ENCODE measurements at regions not wholly inside any gene's neighbourhood (a gene's known extent, or its start where the extent isn't known, plus 50 kb on each side); places are given as distances from the start of the nearest gene placed in this dataset.

- no peak overlapping the region for H2AFZ ChIP-seq
- no peak overlapping the region for H3K4me3 ChIP-seq
- no peak for TF ChIP-seq CTCF (IDR thresholded peaks at IDR 0.05; ENCODE audit: poor library complexity)
- TF ChIP-seq EZH2 (IDR thresholded peaks at IDR 0.05; ENCODE audit: borderline replicate concordance), result no peak
- TF ChIP-seq EZH2phosphoT487 (IDR thresholded peaks at IDR 0.05; ENCODE audit: low read depth, severe bottlenecking, unreplicated experiment), result no peak
- no peak overlapping the region for H3K4me2 ChIP-seq
- H3K36me3 ChIP-seq (replicated peaks; ENCODE audit: insufficient read depth, low read depth), result no peaks in the 10 kb centered on the region
- no peaks in the 10 kb centered on the region for H4K20me1 ChIP-seq (ENCODE audit: insufficient read depth, poor library complexity, severe bottlenecking)
- 87% methylated on average over 4 of the region's 4 CpGs for WGBS (ENCODE audit: low lambda C conversion rate, missing lambda C conversion rate)
- H3K9me3 ChIP-seq (ENCODE audit: low read depth), result no peaks in the 10 kb centered on the region
- no peak for DNase-seq (ENCODE audit: low spot score)
- H3K9me2 ChIP-seq (replicated peaks; ENCODE audit: insufficient read depth), result no peaks in the 10 kb centered on the region
- no peaks in the 10 kb centered on the region for H3K4me1 ChIP-seq (ENCODE audit: insufficient read depth)
- no peak overlapping the region for H3K27ac ChIP-seq
- H3K27me3 ChIP-seq, result no peaks in the 10 kb centered on the region
- H3K79me2 ChIP-seq, result no peaks in the 10 kb centered on the region
Observed at GRCh38 chr7:41507686-41508268, 195.1 kb downstream of the INHBA start.

DNA sequence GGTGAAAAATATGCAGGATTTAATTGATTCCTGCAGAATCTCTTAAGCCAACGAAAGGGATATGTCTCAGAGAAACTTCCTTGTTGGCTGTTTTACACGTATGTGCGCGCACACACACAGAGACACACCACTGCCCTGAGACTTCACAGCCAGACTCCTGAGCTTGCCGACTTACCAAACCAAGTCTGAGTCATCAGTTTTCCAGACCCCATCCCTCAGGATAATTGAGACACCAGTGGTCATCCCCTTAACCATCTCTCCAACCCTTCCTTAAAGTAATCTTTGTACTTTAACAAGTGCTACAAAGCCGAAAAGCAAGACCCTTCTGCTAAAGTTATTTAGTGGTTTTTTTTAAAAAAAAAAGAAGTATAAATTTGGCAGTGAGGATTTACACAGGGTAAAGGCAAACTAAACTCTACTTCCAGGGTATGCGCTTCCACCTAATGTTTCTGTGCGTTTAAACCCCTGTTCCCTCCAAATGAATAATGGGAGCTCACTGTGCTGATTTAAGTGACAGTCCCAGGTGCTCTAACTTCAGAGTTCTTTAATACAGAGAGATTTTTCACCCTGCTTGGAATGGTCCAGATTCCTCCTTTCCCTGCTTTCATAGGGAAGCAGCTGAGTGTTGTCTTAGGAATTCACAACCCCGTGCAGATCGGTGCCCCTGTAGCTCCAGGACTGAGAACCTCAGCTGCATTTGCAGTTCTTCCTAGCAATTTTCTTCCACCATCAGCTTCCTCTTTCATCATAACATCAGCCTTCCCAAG lies 198.5 kb downstream of the INHBA start:
- Histone ChIP-seq H3K27me3 (no peaks in the 10 kb centered on the region), H3K4me1 (ENCODE audit: insufficient read depth) (no peaks in the 10 kb centered on the region), H3K36me3 (replicated peaks; ENCODE audit: insufficient read depth, low read depth) (no peaks in the 10 kb centered on the region), H3K27ac (no peak overlapping the region), H3K4me2 (no peak overlapping the region), H3K4me3 (no peak overlapping the region), H2AFZ (no peak overlapping the region), H3K79me2 (no peaks in the 10 kb centered on the region), H3K9me2 (replicated peaks; ENCODE audit: insufficient read depth) (no peaks in the 10 kb centered on the region), H4K20me1 (ENCODE audit: insufficient read depth, poor library complexity, severe bottlenecking) (no peaks in the 10 kb centered on the region), H3K9me3 (ENCODE audit: low read depth) (no peaks in the 10 kb centered on the region)
- DNase-seq (ENCODE audit: low spot score), result no peak
- 86% methylated on average over 10 of the region's 10 CpGs for WGBS (ENCODE audit: low lambda C conversion rate, missing lambda C conversion rate)
- TF ChIP-seq EZH2phosphoT487 (IDR thresholded peaks at IDR 0.05; ENCODE audit: low read depth, severe bottlenecking, unreplicated experiment), result no peak
- TF ChIP-seq CTCF (IDR thresholded peaks at IDR 0.05; ENCODE audit: poor library complexity), result no peak
- TF ChIP-seq EZH2 (IDR thresholded peaks at IDR 0.05; ENCODE audit: borderline replicate concordance), result no peak

GRCh38 chr7:41503438-41503837 lies 199.5 kb downstream of the INHBA start:
- no peak for DNase-seq (ENCODE audit: low spot score)
- H3K79me2 ChIP-seq, result no peaks in the 10 kb centered on the region
- no peaks in the 10 kb centered on the region for H4K20me1 ChIP-seq (ENCODE audit: insufficient read depth, poor library complexity, severe bottlenecking)
- H3K36me3 ChIP-seq (replicated peaks; ENCODE audit: insufficient read depth, low read depth), result no peaks in the 10 kb centered on the region
- H3K4me3 ChIP-seq, result no peak overlapping the region
- H3K27me3 ChIP-seq, result no peaks in the 10 kb centered on the region
- no peaks in the 10 kb centered on the region for H3K9me3 ChIP-seq (ENCODE audit: low read depth)
- no peak overlapping the region for H3K4me2 ChIP-seq
- TF ChIP-seq EZH2 (IDR thresholded peaks at IDR 0.05; ENCODE audit: borderline replicate concordance), result no peak
- no peak for TF ChIP-seq EZH2phosphoT487 (IDR thresholded peaks at IDR 0.05; ENCODE audit: low read depth, severe bottlenecking, unreplicated experiment)
- no peak for TF ChIP-seq CTCF (IDR thresholded peaks at IDR 0.05; ENCODE audit: poor library complexity)
- no peaks in the 10 kb centered on the region for H3K4me1 ChIP-seq (ENCODE audit: insufficient read depth)
- no peak overlapping the region for H3K27ac ChIP-seq
- H3K9me2 ChIP-seq (replicated peaks; ENCODE audit: insufficient read depth), result no peaks in the 10 kb centered on the region
- H2AFZ ChIP-seq, result no peak overlapping the region
